HG03354 (cell line): ENCODE measurements at regions not wholly inside any gene's neighbourhood (a gene's known extent, or its start where the extent isn't known, plus 50 kb on each side); places are given as distances from the start of the nearest gene placed in this dataset.
"Not testable (repeated sequence)": the region's sequence is repeated elsewhere in the genome, so short reads cannot be mapped to it uniquely, and the experiment has no call there.

Source experiments
- ATAC-seq: cut with Tn5 transposase; IDR thresholded peaks from one replicate; pipeline ENCODE4 v1.9.1; 2021; ENCODE audit warnings: mild to moderate bottlenecking; ENCODE audit not compliant: unreplicated experiment, poor library complexity, severe bottlenecking

- ATAC-seq, result no peak
Measured at GRCh38 chr6:151671195-151671594, 136.3 kb upstream of the ESR1 start.

- no peak for ATAC-seq
Measured at GRCh38 chr6:151674578-151674977, 132.9 kb upstream of the ESR1 start.

GRCh38 chr6:151675746-151676459 lies 131.6 kb upstream of the ESR1 start:
- peak; percentile 91 for ATAC-seq

GRCh38 chr6:151676460-151676945 lies 131.0 kb upstream of the ESR1 start:
- no peak for ATAC-seq

- ATAC-seq, result no peak
Measured at GRCh38 chr6:151677404-151677803, 130.1 kb upstream of the ESR1 start.

GRCh38 chr6:151679081-151679480 lies 128.4 kb upstream of the ESR1 start:
- no peak for ATAC-seq

- no peak for ATAC-seq
Measured at GRCh38 chr6:151679941-151680340, 127.5 kb upstream of the ESR1 start.

- no peak for ATAC-seq
Measured at GRCh38 chr6:151680846-151681432, 126.5 kb upstream of the ESR1 start.

- ATAC-seq, result peak; percentile 70
Measured at GRCh38 chr6:151681433-151682059, 125.9 kb upstream of the ESR1 start.

GRCh38 chr6:151682251-151682650 lies 125.2 kb upstream of the ESR1 start:
- no peak for ATAC-seq

- no peak for ATAC-seq
Measured at GRCh38 chr6:151682922-151683321, 124.6 kb upstream of the ESR1 start.

- no peak for ATAC-seq
Measured at GRCh38 chr6:151683381-151683780, 124.1 kb upstream of the ESR1 start.

- no peak for ATAC-seq
Measured at GRCh38 chr6:151689499-151690201, 117.8 kb upstream of the ESR1 start.

GRCh38 chr6:151690303-151690702 lies 117.2 kb upstream of the ESR1 start:
- ATAC-seq, result no peak

GRCh38 chr6:151690768-151691562 lies 116.5 kb upstream of the ESR1 start:
- ATAC-seq, result peak; percentile 97

- no peak for ATAC-seq
Measured at GRCh38 chr6:151692216-151692615, 115.3 kb upstream of the ESR1 start.

- ATAC-seq, result no peak
Measured at GRCh38 chr6:151693366-151693765, 114.1 kb upstream of the ESR1 start.

GRCh38 chr6:151695156-151695555 lies 112.3 kb upstream of the ESR1 start:
- ATAC-seq, result no peak

- ATAC-seq, result not testable (repeated sequence)
Measured at GRCh38 chr6:151696302-151696701, 111.2 kb upstream of the ESR1 start.
